Muscle layer of colon (tissue), 2 donors: ENCODE measurements at regions not wholly inside any gene's neighbourhood (a gene's known extent, or its start where the extent isn't known, plus 50 kb on each side); places are given as distances from the start of the nearest gene placed in this dataset.

Experiments used
- H3K27ac ChIP-seq: one replicate; pipeline ENCODE4 v1.7.0; 2013; ENCODE audit warnings: low read depth, mild to moderate bottlenecking, low read length, moderate library complexity
- H3K27me3 ChIP-seq, 2 donors: one replicate each; pipeline ENCODE4 v1.7.0; 2013; ENCODE audit warnings: low read length in 2 of 2, mild to moderate bottlenecking in 2 of 2; ENCODE audit not compliant: insufficient read depth in 2 of 2, control insufficient read depth in 1 of 2
- H3K36me3 ChIP-seq: one replicate; pipeline ENCODE4 v1.7.0; 2013; ENCODE audit warnings: mild to moderate bottlenecking, low read length; ENCODE audit not compliant: insufficient read depth
- H3K4me1 ChIP-seq: one replicate; pipeline ENCODE4 v1.7.0; 2013; ENCODE audit warnings: mild to moderate bottlenecking, low read length; ENCODE audit not compliant: insufficient read depth
- H3K4me3 ChIP-seq, 2 donors: one replicate each; pipeline ENCODE4 v1.7.0; 2013; ENCODE audit warnings: low read length in 2 of 2, low read depth in 1 of 2, mild to moderate bottlenecking in 1 of 2, moderate library complexity in 1 of 2
- H3K9ac ChIP-seq: one replicate; pipeline ENCODE4 v1.7.0; 2013; ENCODE audit warnings: low read length
- H3K9me3 ChIP-seq: one replicate; pipeline ENCODE4 v1.7.0; 2013; ENCODE audit warnings: mild to moderate bottlenecking, low read length
- donor health status: abdominal sarcoma.
- donor health status: Adenocarcinoma of cecum.

DNA sequence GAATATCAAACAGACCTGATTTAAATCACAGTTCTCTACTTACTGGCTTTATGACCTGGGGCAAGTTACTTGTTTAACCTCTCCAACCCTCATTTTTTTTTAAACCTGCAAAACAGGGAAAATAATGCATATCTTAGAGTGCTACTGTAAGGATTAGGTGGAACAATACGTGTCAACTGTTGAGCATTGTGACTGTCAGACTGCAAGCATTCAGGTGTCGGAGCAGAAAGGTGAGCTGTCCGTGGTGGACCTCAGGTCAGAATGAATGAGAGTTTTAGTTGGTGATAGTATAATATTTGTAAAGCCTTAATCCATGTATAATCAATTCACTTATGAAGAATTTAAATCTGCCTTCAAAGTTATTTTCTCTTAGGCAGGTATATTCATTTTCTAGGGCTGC lies 404.2 kb downstream of the ETNK1 start:
- no peaks in the 10 kb centered on the region for H3K27me3 ChIP-seq
- no peaks in the 10 kb centered on the region for H3K4me1 ChIP-seq
- no peak overlapping the region for H3K4me3 ChIP-seq
- no peaks in the 10 kb centered on the region for H3K36me3 ChIP-seq
- H3K9me3 ChIP-seq: no peaks in the 10 kb centered on the region
- no peak overlapping the region for H3K27ac ChIP-seq
- no peak overlapping the region for H3K9ac ChIP-seq

DNA sequence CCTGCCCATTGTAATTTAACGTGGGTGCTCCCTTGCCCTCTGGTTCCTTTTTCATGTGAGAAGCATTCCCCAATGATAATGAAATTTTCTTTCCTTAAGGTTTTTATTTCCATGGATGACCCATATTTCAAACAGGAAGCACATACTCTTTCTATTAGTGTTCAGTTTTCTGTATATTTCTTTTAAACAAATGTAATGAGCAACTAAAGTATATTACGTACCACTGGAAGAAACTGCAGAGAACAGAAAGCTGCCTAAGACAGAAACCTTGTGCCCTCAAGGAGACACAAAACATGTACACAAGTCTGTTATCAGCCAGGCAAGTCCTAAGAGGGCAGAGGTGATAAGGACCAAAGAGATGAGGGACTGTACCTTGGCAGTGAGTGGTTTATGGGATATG lies 414.9 kb downstream of the ETNK1 start:
- Histone ChIP-seq H3K4me1 (no peaks in the 10 kb centered on the region), H3K36me3 (no peaks in the 10 kb centered on the region), H3K9me3 (no peaks in the 10 kb centered on the region), H3K27ac (no peak overlapping the region), H3K9ac (no peak overlapping the region), H3K4me3 (no peak overlapping the region), H3K27me3 (no peaks in the 10 kb centered on the region)

DNA sequence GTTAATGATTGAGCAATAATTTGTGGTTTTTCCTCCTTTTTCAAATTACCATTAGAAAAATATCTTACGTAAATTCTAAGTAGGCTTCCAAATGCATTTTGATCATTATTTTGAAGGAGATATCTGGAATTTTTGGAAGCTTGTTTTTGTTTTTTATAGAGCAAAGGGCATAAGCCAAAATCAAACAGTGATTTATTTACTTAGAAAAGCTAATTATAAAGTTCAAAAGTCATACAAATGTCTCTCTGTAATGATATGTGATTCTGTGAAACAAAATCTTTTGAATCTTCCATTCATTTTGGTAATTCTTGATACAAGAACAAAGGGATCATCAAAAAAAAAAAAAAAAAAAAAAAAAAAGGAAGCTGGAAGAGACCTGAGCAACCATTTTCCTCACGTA lies 416.8 kb downstream of the ETNK1 start:
- no peak overlapping the region for H3K9ac ChIP-seq
- no peak overlapping the region for H3K27ac ChIP-seq
- no peaks in the 10 kb centered on the region for H3K27me3 ChIP-seq
- H3K9me3 ChIP-seq: no peaks in the 10 kb centered on the region
- no peak overlapping the region for H3K4me3 ChIP-seq
- no peaks in the 10 kb centered on the region for H3K36me3 ChIP-seq
- no peaks in the 10 kb centered on the region for H3K4me1 ChIP-seq

DNA sequence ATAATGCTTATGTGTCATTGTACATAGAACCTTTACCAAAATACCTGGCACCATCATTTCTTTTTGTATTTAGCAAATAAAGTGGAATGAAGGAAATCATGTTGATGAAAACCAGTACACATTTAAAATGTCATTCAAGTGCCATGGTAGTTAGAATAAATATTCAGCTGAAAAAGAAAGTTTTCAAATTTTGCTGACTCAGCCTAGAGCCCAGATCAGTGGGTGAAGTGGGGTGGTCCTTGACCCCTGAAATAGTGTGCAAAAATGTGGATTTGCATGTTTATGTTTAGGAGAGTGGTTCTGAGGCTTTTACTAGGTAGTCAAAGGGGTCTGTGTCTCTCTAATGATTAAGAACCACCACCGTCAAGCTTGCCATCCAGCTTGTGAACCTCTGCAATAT lies 418.7 kb downstream of the ETNK1 start:
- no peaks in the 10 kb centered on the region for H3K27me3 ChIP-seq

DNA sequence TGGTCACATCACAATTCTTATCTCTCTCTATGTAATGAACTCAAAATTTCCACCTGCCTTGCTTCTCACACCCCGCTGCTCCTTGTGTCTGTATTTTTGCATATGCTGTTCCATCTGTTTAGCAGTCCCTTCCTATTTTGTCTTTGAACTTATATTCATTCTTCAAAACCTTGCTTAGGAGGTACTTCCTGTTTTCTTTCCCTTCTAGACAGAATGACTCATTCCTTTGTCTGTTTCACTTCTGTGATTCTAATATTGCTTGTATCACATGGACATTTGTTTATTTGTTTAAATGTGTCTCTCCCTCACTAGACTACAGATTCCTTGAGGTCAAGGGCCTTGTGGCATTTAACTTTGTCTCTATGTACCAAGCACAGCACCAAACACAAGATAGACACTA lies 424.2 kb downstream of the ETNK1 start:
- no peak overlapping the region for H3K27ac ChIP-seq
- H3K9ac ChIP-seq: no peak overlapping the region
- no peaks in the 10 kb centered on the region for H3K4me1 ChIP-seq
- H3K9me3 ChIP-seq: no peaks in the 10 kb centered on the region
- no peak overlapping the region for H3K4me3 ChIP-seq
- no peaks in the 10 kb centered on the region for H3K27me3 ChIP-seq
- no peaks in the 10 kb centered on the region for H3K36me3 ChIP-seq

More for the DNA sequence above, 418.7 kb downstream of the ETNK1 start:
- no peak overlapping the region for H3K4me3 ChIP-seq
- no peak overlapping the region for H3K27ac ChIP-seq
- no peaks in the 10 kb centered on the region for H3K36me3 ChIP-seq
- H3K4me1 ChIP-seq: no peaks in the 10 kb centered on the region
- no peaks in the 10 kb centered on the region for H3K9me3 ChIP-seq
- no peak overlapping the region for H3K9ac ChIP-seq

DNA sequence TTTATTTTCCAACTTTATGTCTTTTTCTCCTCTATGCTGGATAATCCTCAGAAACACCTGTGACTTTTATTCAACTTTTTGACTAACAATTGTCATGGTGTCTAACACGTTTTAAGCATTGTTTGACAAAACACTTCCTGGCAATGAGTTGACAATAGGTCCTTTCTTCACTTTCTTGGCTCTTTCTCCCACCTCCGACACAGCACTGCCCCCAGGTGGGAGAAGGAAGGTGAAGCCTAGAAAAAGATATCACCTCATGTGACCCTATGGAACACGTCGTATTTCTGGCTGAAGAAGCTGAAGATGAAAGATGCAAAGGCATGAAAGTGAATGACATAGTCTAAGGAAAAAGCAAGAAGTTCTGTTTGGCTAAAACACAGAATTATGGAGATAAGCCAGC lies 430.0 kb downstream of the ETNK1 start:
- Histone ChIP-seq H3K9me3 (no peaks in the 10 kb centered on the region), H3K36me3 (no peaks in the 10 kb centered on the region), H3K27ac (no peak overlapping the region), H3K9ac (no peak overlapping the region), H3K4me3 (no peak overlapping the region), H3K27me3 (no peaks in the 10 kb centered on the region), H3K4me1 (no peaks in the 10 kb centered on the region)

DNA sequence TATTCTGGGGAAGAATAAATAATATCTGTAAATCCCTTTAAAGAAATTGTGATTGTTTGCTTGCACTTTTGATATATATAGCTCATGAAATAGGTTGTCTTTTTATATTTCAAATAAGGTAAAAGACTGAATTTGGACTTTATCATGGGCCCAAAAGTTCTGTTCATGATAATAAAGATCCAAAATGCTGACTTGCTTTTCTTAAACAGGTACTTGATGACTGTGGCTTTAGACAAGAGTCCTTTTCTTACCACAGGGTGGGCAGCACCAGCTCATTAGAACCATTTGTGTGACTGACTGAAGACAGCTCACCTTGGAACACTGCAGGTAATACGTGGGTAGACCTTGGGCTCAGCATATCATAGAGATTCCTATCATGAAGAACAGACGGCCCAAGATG lies 432.6 kb downstream of the ETNK1 start:
- Histone ChIP-seq H3K9me3 (no peaks in the 10 kb centered on the region), H3K9ac (no peak overlapping the region)

DNA sequence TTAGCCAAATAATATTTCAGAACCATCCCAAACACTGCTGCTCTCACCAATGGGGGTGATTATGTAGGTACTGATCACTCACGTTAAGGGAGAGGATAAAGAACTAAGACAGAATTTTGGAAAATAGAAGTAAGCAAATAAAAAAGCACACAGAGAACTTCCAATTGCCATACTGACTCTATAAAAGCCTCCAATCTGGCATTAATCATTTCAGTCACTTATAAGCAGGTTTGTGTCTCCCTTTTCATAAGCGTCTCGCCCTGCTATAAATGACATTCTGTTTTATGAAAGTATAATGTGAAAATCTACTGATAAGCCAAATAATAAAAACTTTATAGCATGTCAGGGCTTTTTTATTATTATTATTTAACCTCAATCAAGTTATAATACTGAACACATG lies 435.2 kb downstream of the ETNK1 start:
- Histone ChIP-seq H3K27ac (no peak overlapping the region), H3K9ac (no peak overlapping the region), H3K27me3 (no peaks in the 10 kb centered on the region), H3K4me1 (no peaks in the 10 kb centered on the region), H3K36me3 (no peaks in the 10 kb centered on the region), H3K9me3 (no peaks in the 10 kb centered on the region), H3K4me3 (no peak overlapping the region)

More for the DNA sequence above, 432.6 kb downstream of the ETNK1 start:
- H3K27me3 ChIP-seq: no peaks in the 10 kb centered on the region
- H3K4me3 ChIP-seq: no peak overlapping the region
- H3K36me3 ChIP-seq: no peaks in the 10 kb centered on the region
- no peaks in the 10 kb centered on the region for H3K4me1 ChIP-seq
- no peak overlapping the region for H3K27ac ChIP-seq

DNA sequence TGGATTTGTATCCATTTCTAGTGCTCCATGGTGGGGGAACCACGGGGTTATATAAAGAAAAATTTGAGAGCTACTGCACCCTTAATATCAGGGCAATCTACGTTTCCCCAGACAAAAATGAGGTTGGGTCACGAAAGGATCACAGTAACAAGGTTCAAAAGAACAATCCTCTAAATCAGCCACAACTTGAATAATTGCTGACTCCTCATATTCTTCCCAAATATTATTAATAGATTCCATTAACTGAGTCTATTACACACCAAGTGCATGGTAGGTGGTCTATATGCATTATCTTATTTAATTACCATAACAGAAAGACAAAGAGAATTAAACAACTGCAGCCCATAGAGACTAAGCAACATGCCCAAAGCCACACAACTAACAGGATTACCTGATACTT lies 438.2 kb downstream of the ETNK1 start:
- no peaks in the 10 kb centered on the region for H3K36me3 ChIP-seq
- H3K9ac ChIP-seq: no peak overlapping the region
- H3K4me1 ChIP-seq: no peaks in the 10 kb centered on the region
- H3K4me3 ChIP-seq: no peak overlapping the region
- no peaks in the 10 kb centered on the region for H3K27me3 ChIP-seq
- no peaks in the 10 kb centered on the region for H3K9me3 ChIP-seq
- H3K27ac ChIP-seq: no peak overlapping the region

DNA sequence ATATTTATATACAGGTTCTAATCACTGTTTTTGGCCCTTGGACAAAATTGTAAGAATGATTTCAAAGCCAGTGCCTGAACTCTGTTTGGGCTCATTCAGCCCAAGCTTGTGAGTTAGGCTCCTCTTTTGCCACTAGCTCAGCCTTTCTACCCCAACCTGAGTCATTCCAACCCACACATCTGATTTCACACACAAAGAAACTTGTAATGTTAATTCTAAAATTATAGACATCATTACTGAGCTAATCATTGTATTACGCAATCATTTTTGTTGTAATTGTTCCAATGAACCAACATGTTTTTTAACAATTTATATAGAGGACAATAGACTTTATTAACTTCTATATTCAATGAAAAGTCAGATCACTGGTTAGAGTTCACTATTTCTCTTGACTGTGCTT lies 441.1 kb downstream of the ETNK1 start:
- Histone ChIP-seq H3K4me1 (no peaks in the 10 kb centered on the region), H3K4me3 (no peak overlapping the region), H3K27ac (no peak overlapping the region), H3K27me3 (no peaks in the 10 kb centered on the region), H3K9me3 (no peaks in the 10 kb centered on the region), H3K9ac (no peak overlapping the region), H3K36me3 (no peaks in the 10 kb centered on the region)

DNA sequence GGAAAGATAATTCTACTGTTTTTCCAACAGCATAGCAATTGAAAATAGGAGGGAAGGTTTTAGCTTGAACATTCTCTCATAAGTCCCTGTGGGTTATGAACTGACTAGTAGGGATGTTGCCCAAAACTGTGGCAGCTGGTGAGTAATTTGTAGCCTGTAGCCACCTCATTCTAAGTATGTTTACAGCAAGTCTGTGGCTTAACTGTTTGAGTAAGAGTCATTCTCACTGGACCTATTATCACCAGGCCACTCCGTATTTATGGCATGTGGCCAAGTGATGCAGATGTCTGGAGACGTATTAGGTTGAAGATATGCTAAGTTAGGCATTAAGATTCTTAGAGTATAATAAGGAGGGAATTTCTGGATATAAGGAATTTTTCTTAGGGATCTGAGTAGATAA lies 458.3 kb downstream of the ETNK1 start:
- no peak overlapping the region for H3K9ac ChIP-seq
- no peaks in the 10 kb centered on the region for H3K36me3 ChIP-seq
- no peaks in the 10 kb centered on the region for H3K27me3 ChIP-seq
- H3K27ac ChIP-seq: no peak overlapping the region
- H3K9me3 ChIP-seq: no peaks in the 10 kb centered on the region
- H3K4me3 ChIP-seq: no peak overlapping the region
- H3K4me1 ChIP-seq: no peaks in the 10 kb centered on the region

DNA sequence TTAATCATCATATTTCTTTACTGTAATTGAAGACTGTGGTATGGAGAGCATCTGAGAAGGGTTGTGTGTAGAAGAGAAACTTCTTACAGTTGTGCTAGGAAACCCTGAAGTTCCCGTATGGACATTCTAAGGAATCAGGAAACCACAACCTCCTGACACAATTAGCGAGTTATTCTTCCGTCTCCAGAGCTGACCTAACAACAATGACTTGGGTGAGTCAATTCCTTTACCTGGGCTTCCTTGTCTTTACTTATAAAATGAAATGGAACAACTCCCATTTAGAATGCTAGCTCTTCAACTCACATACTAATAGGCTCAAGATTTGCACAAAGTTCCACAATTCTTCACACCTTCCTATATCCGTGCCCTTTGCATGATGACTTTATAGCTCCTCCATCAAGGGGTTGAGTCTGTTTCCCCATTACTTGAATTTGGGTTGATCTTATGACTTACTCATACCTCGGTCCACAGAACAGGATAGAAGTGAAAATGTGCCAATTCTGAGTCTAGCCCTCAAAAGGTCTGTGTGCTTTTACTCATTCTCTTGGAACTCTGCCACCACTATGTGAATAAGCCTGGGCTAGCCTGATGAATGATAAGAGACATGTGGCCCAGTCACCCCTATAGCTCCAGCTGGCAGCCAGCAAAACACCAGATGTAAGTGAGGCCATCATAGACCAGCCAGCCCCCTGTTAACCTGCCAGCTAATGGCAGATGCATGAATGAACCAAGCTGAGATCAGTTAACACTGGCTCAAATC lies 459.4 kb downstream of the ETNK1 start:
- Histone ChIP-seq H3K9me3 (no peaks in the 10 kb centered on the region), H3K36me3 (no peaks in the 10 kb centered on the region)

More for the DNA sequence above, 459.4 kb downstream of the ETNK1 start:
- Histone ChIP-seq H3K4me1 (no peaks in the 10 kb centered on the region), H3K4me3 (no peak overlapping the region), H3K27ac (no peak overlapping the region), H3K9ac (no peak overlapping the region), H3K27me3 (no peaks in the 10 kb centered on the region)
